K562 (cell line): ENCODE measurements at regions not wholly inside any gene's neighbourhood (a gene's known extent, or its start where the extent isn't known, plus 50 kb on each side); places are given as distances from the start of the nearest gene placed in this dataset.

Experiments
- ERF ChIP-seq: fragments of 450-650 bp; formaldehyde crosslinking; IDR thresholded peaks from 2 replicates; pipeline ENCODE4 v1.4.0; 2020; ENCODE audit warnings: mild to moderate bottlenecking, mixed read lengths
- FOS ChIP-seq: IDR thresholded peaks from 3 replicates; pipeline ENCODE4 v1.6.1; 2011; ENCODE audit not compliant: insufficient read length; ENCODE audit errors: extremely low read depth
- HMGN3 ChIP-seq: IDR thresholded peaks from 2 replicates; pipeline ENCODE4 v1.6.1; 2011; ENCODE audit warnings: borderline replicate concordance, low read depth, mild to moderate bottlenecking, mixed read lengths, low read length; ENCODE audit not compliant: insufficient read length; ENCODE audit errors: extremely low read depth
- HNRNPH1 ChIP-seq: fragments of 200-400 bp; formaldehyde crosslinking; optimal IDR thresholded peaks from 2 replicates; pipeline ENCODE3; 2017; ENCODE audit warnings: low read depth, mild to moderate bottlenecking, low read length, moderate library complexity
- KAT7 ChIP-seq: sonication (generic); formaldehyde crosslinking; IDR thresholded peaks from 2 replicates; pipeline ENCODE4 v1.8.0; 2022; ENCODE audit warnings: missing genetic modification reagents, mild to moderate bottlenecking, borderline replicate concordance
- KAT8 ChIP-seq: fragments of 450-650 bp; IDR thresholded peaks from 2 replicates; pipeline ENCODE4 v1.6.1; 2016; ENCODE audit warnings: low read depth, mild to moderate bottlenecking
- PRPF4 ChIP-seq: fragments of 200-400 bp; formaldehyde crosslinking; IDR thresholded peaks from one replicate; pipeline ENCODE4 v1.6.1; 2017; ENCODE audit warnings: low read length, low read depth, mild to moderate bottlenecking; ENCODE audit not compliant: insufficient read depth, poor library complexity, severe bottlenecking
- SRSF1 ChIP-seq: fragments of 200-400 bp; formaldehyde crosslinking; IDR thresholded peaks from 2 replicates; pipeline ENCODE4 v1.6.1; 2017; ENCODE audit warnings: mild to moderate bottlenecking, low read depth, low read length, moderate library complexity
- ZNF134 ChIP-seq: fragments of 250-450 bp; sonication (Bioruptor Pico); conservative IDR thresholded peaks from 2 replicates; pipeline ENCODE4 v1.4.0; 2020
- ZNF699 ChIP-seq: fragments of 250-450 bp; sonication (Bioruptor Pico); IDR thresholded peaks from 2 replicates; pipeline ENCODE4 v1.8.0; 2021; ENCODE audit warnings: mild to moderate bottlenecking, moderate library complexity; ENCODE audit not compliant: insufficient replicate concordance
- ZNF717 ChIP-seq: fragments of 250-450 bp; sonication (Bioruptor Pico); IDR thresholded peaks from 2 replicates; pipeline ENCODE4 v1.5.0; 2021
- TF ChIP-seq, protein P1 (sequence below), 3 experiments: fragments of 200-800 bp in 1 of 3; fragments of 250-450 bp in 1 of 3; fragments of 450-650 bp in 1 of 3; sonication (Bioruptor Pico) in 1 of 3; sonication (Bioruptor generic) in 1 of 3; formaldehyde crosslinking in 1 of 3; IDR thresholded peaks; 2 replicates each; pipeline versions ENCODE4 v1.6.1 to v1.8.0; 2016 to 2022; ENCODE audit warnings: mild to moderate bottlenecking in 2 of 3, missing genetic modification characterization in 2 of 3, missing compliant biosample characterization in 1 of 3, moderate library complexity in 1 of 3
- TF ChIP-seq, protein P2 (sequence below): sonication (generic); formaldehyde crosslinking; IDR thresholded peaks from 2 replicates; pipeline ENCODE4 v1.8.1; 2022; ENCODE audit warnings: missing genetic modification reagents

- TF ChIP-seq, protein P1, sequence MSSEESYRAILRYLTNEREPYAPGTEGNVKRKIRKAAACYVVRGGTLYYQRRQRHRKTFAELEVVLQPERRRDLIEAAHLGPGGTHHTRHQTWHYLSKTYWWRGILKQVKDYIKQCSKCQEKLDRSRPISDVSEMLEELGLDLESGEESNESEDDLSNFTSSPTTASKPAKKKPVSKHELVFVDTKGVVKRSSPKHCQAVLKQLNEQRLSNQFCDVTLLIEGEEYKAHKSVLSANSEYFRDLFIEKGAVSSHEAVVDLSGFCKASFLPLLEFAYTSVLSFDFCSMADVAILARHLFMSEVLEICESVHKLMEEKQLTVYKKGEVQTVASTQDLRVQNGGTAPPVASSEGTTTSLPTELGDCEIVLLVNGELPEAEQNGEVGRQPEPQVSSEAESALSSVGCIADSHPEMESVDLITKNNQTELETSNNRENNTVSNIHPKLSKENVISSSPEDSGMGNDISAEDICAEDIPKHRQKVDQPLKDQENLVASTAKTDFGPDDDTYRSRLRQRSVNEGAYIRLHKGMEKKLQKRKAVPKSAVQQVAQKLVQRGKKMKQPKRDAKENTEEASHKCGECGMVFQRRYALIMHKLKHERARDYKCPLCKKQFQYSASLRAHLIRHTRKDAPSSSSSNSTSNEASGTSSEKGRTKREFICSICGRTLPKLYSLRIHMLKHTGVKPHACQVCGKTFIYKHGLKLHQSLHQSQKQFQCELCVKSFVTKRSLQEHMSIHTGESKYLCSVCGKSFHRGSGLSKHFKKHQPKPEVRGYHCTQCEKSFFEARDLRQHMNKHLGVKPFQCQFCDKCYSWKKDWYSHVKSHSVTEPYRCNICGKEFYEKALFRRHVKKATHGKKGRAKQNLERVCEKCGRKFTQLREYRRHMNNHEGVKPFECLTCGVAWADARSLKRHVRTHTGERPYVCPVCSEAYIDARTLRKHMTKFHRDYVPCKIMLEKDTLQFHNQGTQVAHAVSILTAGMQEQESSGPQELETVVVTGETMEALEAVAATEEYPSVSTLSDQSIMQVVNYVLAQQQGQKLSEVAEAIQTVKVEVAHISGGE (CRISPR knock-in tag; IDR thresholded peaks at IDR 0.05) = no peak
- TF ChIP-seq KAT8 (no peak), HMGN3 (no peak), FOS (no peak), PRPF4 (no peak), HNRNPH1 (no peak), ERF (CRISPR knock-in tag) (no peak), KAT7 (CRISPR knock-in tag) (no peak), ZNF134 (CRISPR knock-in tag) (no peak), ZNF699 (CRISPR knock-in tag) (no peak), SRSF1 (no peak), ZNF717 (CRISPR knock-in tag) (no peak)
- TF ChIP-seq, protein P2, sequence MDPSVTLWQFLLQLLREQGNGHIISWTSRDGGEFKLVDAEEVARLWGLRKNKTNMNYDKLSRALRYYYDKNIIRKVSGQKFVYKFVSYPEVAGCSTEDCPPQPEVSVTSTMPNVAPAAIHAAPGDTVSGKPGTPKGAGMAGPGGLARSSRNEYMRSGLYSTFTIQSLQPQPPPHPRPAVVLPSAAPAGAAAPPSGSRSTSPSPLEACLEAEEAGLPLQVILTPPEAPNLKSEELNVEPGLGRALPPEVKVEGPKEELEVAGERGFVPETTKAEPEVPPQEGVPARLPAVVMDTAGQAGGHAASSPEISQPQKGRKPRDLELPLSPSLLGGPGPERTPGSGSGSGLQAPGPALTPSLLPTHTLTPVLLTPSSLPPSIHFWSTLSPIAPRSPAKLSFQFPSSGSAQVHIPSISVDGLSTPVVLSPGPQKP (CRISPR knock-in tag) = no peak
These were observed 1421.2 kb upstream of the CELF2 start (continued) for GRCh38 chr10:9596368-9596920.
